BLaER1 treated with 17β-estradiol and CSF1 and Interleukin-3, amounts not matched to agents 10 nM and 100 nM (cell line): ENCODE measurements at regions not wholly inside any gene's neighbourhood (a gene's known extent, or its start where the extent isn't known, plus 50 kb on each side); places are given as distances from the start of the nearest gene placed in this dataset.
A peak's percentile ranks its signal among the peaks of the same experiment; 100 is the strongest.

Experiments
- H3K27ac ChIP-seq, 11 experiments: shearing (Covaris generic); formaldehyde crosslinking; 2 replicates each; pipeline ENCODE4 v1.8.1; 2022
- H3K27me3 ChIP-seq, 11 experiments: shearing (Covaris generic); formaldehyde crosslinking; 2 replicates each; pipeline ENCODE4 v1.8.1; 2022
- H3K36me3 ChIP-seq, 11 experiments: shearing (Covaris generic); formaldehyde crosslinking; 2 replicates each; pipeline ENCODE4 v1.8.1; 2022
- H3K4me1 ChIP-seq, 10 experiments: shearing (Covaris generic); formaldehyde crosslinking; 2 replicates each; pipeline ENCODE4 v1.8.1; 2022
- H3K4me2 ChIP-seq, 11 experiments: shearing (Covaris generic); formaldehyde crosslinking; 2 replicates each; pipeline ENCODE4 v1.8.1; 2022
- H3K4me3 ChIP-seq, 10 experiments: shearing (Covaris generic); formaldehyde crosslinking; 2 replicates each; pipeline ENCODE4 v1.8.1; 2022
- H3K9ac ChIP-seq, 11 experiments: shearing (Covaris generic); formaldehyde crosslinking; 2 replicates each; pipeline ENCODE4 v1.8.1; 2022
- H3K9me3 ChIP-seq, 11 experiments: shearing (Covaris generic); formaldehyde crosslinking; replicated peaks in 1 of 11; 2 replicates each; pipeline ENCODE4 v1.8.1; 2022
- H4K20me1 ChIP-seq, 11 experiments: shearing (Covaris generic); formaldehyde crosslinking; 2 replicates each; pipeline ENCODE4 v1.8.1; 2022
- Cebpa-rat ChIP-seq, 11 experiments: shearing (Covaris generic); IDR thresholded peaks; 2 replicates each; pipeline ENCODE4 v1.8.1; 2022

DNA sequence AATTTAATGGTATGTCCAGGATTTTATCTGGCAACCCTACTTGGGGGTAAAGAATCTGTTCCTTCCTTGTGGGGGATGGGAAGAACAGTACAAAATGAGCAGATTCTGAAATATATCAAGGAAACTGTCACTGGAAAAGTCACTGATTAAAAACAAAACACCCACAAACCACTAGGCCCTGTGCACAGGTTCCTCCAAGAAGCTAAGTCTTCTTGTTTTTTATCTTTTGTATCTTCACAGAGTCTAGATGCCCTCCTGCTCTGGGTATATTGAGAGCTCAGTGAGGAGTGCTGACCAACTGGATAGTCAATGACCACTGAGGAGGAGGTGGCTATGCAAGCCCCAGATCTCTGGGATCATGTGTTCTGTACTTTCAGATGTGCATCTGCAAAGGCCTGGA is 86.8 kb upstream of the ANKRD1 start:
- Histone ChIP-seq H3K27ac (no peak overlapping the region), H3K27me3 (no peaks in the 10 kb centered on the region), H3K9ac (no peak overlapping the region), H4K20me1 (no peaks in the 10 kb centered on the region), H3K4me2 (peak overlapping the region; percentile 48 to 73 (median 61); a peak in 20 of 22 replicates), H3K36me3 (no peaks in the 10 kb centered on the region), H3K9me3 (peaks cover 0 to 14% (median 0%) of the 10 kb centered on the region in 11 experiments; a peak in 2 of 22 replicates), H3K4me3 (no peak overlapping the region), H3K4me1 (peaks cover 18 to 74% (median 23%) of the 10 kb centered on the region in 10 experiments)
- TF ChIP-seq Cebpa-rat (IDR thresholded peaks at IDR 0.05) = no peak

DNA sequence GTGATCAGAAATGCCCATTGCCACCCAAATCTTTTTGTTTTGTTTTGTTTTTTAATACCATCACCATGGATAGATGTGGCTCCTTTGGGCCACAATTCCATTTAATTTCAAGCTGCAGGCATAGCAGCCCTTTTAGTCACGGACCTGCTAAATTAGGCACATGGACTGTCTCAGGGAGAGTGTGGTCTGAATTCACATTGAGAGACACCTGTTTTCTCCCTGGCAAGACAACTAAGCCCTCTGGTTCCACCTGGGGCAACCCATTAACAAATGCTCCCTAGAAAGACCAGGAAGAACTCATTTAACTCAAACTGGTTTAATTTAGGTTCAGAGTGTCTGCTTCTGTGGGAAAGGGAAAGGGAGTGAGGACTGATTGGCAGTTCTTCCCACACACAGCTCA is 88.2 kb upstream of the ANKRD1 start:
- H3K9ac ChIP-seq = no peak overlapping the region
- TF ChIP-seq Cebpa-rat (IDR thresholded peaks at IDR 0.05) = no peak
- peak overlapping the region in 2 of 11 experiments; percentile 40 to 43; a peak in 4 of 22 replicates for H3K4me2 ChIP-seq
- H4K20me1 ChIP-seq = no peaks in the 10 kb centered on the region
- no peaks in the 10 kb centered on the region for H3K27me3 ChIP-seq
- no peak overlapping the region for H3K27ac ChIP-seq
- H3K4me1 ChIP-seq = peaks cover 18 to 60% (median 23%) of the 10 kb centered on the region in 10 experiments
- peaks cover 0 to 12% (median 0%) of the 10 kb centered on the region in 11 experiments; a peak in 2 of 22 replicates for H3K9me3 ChIP-seq
- H3K36me3 ChIP-seq = no peaks in the 10 kb centered on the region
- no peak overlapping the region for H3K4me3 ChIP-seq

GRCh38 chr10:91010952-91011351 is 90.1 kb upstream of the ANKRD1 start:
- no peaks in the 10 kb centered on the region for H4K20me1 ChIP-seq
- H3K27ac ChIP-seq = no peak overlapping the region
- no peaks in the 10 kb centered on the region for H3K27me3 ChIP-seq
- H3K4me1 ChIP-seq = peaks cover 18 to 41% (median 23%) of the 10 kb centered on the region in 10 experiments
- no peak overlapping the region for H3K4me3 ChIP-seq
- H3K9me3 ChIP-seq = no peaks in the 10 kb centered on the region
- no peak overlapping the region for H3K4me2 ChIP-seq
- TF ChIP-seq Cebpa-rat (IDR thresholded peaks at IDR 0.05) = no peak
- no peaks in the 10 kb centered on the region for H3K36me3 ChIP-seq
- H3K9ac ChIP-seq = no peak overlapping the region

DNA sequence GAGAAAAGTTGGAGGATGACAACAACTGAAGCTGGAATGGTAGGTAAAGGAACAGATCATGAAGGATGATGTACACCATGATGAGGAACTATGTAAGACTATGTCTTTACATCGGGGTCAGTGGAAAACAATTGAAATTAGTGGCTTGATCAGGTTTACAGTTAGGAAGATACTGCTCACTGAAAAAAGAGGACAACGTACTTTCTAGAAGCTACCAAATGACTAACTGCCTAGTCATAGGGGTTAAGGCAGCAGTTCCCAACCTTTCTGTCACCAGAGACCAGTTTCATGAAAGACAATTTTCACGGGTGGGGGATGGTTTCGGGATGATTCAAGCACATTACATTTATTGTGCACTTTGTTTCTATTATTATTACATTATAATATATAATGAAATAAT is 91.6 kb upstream of the ANKRD1 start:
- Histone ChIP-seq H3K9me3 (no peaks in the 10 kb centered on the region), H3K4me1 (peaks cover 4 to 30% (median 8%) of the 10 kb centered on the region in 10 experiments; a peak in 19 of 20 replicates), H3K27me3 (no peaks in the 10 kb centered on the region), H3K9ac (no peak overlapping the region), H4K20me1 (no peaks in the 10 kb centered on the region), H3K4me3 (no peak overlapping the region), H3K4me2 (no peak overlapping the region), H3K36me3 (no peaks in the 10 kb centered on the region), H3K27ac (no peak overlapping the region)
- no peak for TF ChIP-seq Cebpa-rat (IDR thresholded peaks at IDR 0.05)

GRCh38 chr10:91013985-91014384 is 93.1 kb upstream of the ANKRD1 start:
- TF ChIP-seq Cebpa-rat (IDR thresholded peaks at IDR 0.05) = no peak
- Histone ChIP-seq H3K27ac (no peak overlapping the region), H3K4me3 (no peak overlapping the region), H3K4me1 (peaks cover 0 to 19% (median 0%) of the 10 kb centered on the region in 10 experiments; a peak in 4 of 20 replicates), H3K27me3 (no peaks in the 10 kb centered on the region), H3K4me2 (no peak overlapping the region), H3K9ac (no peak overlapping the region), H3K9me3 (no peaks in the 10 kb centered on the region), H4K20me1 (no peaks in the 10 kb centered on the region), H3K36me3 (no peaks in the 10 kb centered on the region)

DNA sequence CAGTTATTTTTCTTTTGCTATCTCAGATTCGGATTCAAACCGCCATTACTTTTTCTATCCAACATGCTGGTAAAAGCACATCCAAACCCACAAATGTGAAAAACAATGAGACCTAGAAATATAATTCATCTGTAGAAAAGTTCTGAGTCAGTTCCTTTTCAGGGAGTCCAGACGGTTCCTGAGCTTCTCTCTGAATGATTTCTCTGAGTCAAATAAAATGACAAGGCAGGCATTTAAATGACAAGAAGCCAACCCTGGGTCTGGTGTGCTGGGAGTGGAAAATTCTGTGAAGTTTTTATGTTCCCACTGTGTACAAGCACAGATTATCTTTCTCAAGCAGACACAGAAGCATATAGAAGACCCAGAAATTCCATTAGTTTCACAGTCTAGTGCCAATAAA is 96.3 kb upstream of the ANKRD1 start:
- peaks cover 0 to 13% (median 0%) of the 10 kb centered on the region in 10 experiments; a peak in 3 of 20 replicates for H3K4me1 ChIP-seq
- H3K4me2 ChIP-seq = no peak overlapping the region
- no peaks in the 10 kb centered on the region for H4K20me1 ChIP-seq
- H3K27ac ChIP-seq = no peak overlapping the region
- no peak overlapping the region for H3K4me3 ChIP-seq
- TF ChIP-seq Cebpa-rat (IDR thresholded peaks at IDR 0.05) = no peak
- no peak overlapping the region for H3K9ac ChIP-seq
- H3K9me3 ChIP-seq = no peaks in the 10 kb centered on the region
- no peaks in the 10 kb centered on the region for H3K27me3 ChIP-seq
- no peaks in the 10 kb centered on the region for H3K36me3 ChIP-seq

- no peaks in the 10 kb centered on the region for H4K20me1 ChIP-seq
- no peak overlapping the region for H3K4me2 ChIP-seq
- no peak overlapping the region for H3K27ac ChIP-seq
- H3K4me1 ChIP-seq = peaks cover 0 to 14% (median 3%) of the 10 kb centered on the region in 10 experiments; a peak in 4 of 20 replicates
- H3K9me3 ChIP-seq = no peaks in the 10 kb centered on the region
- no peak overlapping the region for H3K9ac ChIP-seq
- no peak overlapping the region for H3K4me3 ChIP-seq
- no peaks in the 10 kb centered on the region for H3K36me3 ChIP-seq
- TF ChIP-seq Cebpa-rat (IDR thresholded peaks at IDR 0.05) = no peak
- no peaks in the 10 kb centered on the region for H3K27me3 ChIP-seq
Measured at GRCh38 chr10:91021901-91022300, 101.0 kb upstream of the ANKRD1 start.

DNA sequence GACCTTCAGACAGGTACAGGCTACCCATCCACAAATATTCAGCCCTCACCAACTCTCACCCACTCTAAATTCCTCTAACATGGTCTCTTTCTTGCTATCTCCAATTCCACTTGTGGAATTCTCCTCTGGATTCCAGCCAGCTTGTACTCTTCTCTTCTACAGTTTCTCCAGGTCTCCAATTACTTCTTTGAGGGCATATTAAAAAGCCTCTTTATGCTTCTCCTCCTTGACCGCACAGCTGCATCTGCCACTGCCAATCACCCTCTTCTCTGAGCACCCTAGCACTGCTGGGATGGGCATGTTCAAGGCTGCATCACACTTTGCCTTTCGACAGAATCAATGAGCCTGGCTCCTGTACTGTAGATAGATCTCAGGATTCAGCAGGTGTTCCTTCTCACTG is 101.5 kb upstream of the ANKRD1 start:
- no peaks in the 10 kb centered on the region for H4K20me1 ChIP-seq
- TF ChIP-seq Cebpa-rat (IDR thresholded peaks at IDR 0.05) = no peak
- 0 out of 22 replicates have a peak overlapping the region, but pooled peaks of 1 of the 11 experiments have one; percentile 1 for H3K4me2 ChIP-seq
- H3K27me3 ChIP-seq = no peaks in the 10 kb centered on the region
- H3K4me1 ChIP-seq = peaks cover 0 to 14% (median 2%) of the 10 kb centered on the region in 10 experiments; a peak in 4 of 20 replicates
- H3K9ac ChIP-seq = no peak overlapping the region
- no peaks in the 10 kb centered on the region for H3K36me3 ChIP-seq
- H3K9me3 ChIP-seq = no peaks in the 10 kb centered on the region
- no peak overlapping the region for H3K4me3 ChIP-seq
- H3K27ac ChIP-seq = no peak overlapping the region

- Histone ChIP-seq H3K27ac (no peak overlapping the region), H4K20me1 (no peaks in the 10 kb centered on the region), H3K9me3 (no peaks in the 10 kb centered on the region), H3K4me3 (no peak overlapping the region), H3K9ac (no peak overlapping the region), H3K27me3 (no peaks in the 10 kb centered on the region), H3K4me2 (peak overlapping the region in 2 of 11 experiments; percentile 1 to 5; a peak in 2 of 22 replicates), H3K36me3 (no peaks in the 10 kb centered on the region), H3K4me1 (peaks cover 0 to 14% (median 2%) of the 10 kb centered on the region in 10 experiments; a peak in 4 of 20 replicates)
- no peak for TF ChIP-seq Cebpa-rat (IDR thresholded peaks at IDR 0.05)
Measured at GRCh38 chr10:91022924-91023699, 102.2 kb upstream of the ANKRD1 start.
